ENCODE measurements at regions not wholly inside any gene's neighbourhood (a gene's known extent, or its start where the extent isn't known, plus 50 kb on each side); places are given as distances from the start of the nearest gene placed in this dataset.
"Not testable (repeated sequence)": the region's sequence is repeated elsewhere in the genome, so short reads cannot be mapped to it uniquely, and the experiment has no call there.

DNA sequence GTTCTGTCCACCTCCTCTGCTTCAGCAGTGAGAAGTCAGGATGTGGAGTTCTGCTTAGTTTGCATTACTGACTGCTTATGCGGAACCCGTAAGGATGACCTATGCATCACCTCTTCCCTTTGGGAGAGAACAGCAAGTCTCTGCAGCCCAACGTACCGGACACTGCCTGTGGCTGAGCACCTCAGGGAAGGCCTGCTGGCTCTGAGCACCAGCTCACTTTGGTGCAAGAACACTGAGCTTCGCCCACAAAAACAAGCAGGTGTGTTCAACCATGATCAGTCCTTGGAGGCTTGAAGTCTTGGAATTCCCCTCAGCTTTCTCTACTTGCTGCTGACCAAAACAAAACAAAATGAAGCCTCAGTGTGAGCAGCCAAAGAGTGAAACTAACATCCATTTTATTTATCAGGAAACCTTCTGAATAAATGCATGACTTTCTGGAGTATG, 52.7 kb upstream of the NCK2 start:
- DNase-seq (ENCODE audit: low read depth in 2 of 2): no peak

DNA sequence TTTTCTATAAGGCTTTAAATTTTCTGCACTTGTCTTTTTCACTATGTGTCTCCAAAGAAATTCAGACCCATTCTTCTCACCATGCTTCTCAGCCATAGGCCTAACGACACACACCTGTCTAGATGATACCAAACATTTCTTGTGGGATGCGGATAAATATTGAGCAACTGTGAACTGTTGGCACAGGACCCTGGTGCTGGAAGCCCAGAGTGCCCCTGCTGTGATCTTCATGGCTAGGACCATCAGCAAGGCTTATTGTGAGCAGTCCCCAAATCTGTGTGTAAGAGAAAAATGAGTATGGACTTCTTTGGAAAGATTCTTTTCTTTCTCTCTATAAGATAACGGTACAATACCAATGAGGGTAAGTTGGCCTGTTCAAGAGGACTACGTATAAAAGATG, 54.1 kb upstream of the NCK2 start:
- DNase-seq (ENCODE audit: low read depth in 2 of 2): no peak

DNA sequence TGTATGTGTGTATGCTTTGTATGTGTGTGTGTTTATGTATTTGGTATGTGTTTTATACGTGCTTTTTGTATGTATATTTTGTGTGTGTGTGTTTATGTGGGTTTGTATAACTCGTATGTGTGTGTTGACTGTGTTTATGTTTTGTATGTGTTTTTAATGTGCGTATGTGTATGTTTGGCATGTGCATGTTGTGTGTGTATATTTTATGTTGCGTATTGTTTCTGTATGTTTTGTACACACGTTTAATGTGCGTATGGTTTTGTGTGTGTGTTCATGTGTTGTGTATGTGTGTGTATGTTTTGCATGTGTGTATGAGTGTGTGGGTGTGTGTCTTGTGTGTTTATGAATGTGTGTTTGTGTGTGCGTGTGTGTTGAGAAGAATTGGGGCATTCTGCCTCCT, 55.2 kb upstream of the NCK2 start:
- DNase-seq (ENCODE audit: low read depth in 2 of 2): no peak

DNA sequence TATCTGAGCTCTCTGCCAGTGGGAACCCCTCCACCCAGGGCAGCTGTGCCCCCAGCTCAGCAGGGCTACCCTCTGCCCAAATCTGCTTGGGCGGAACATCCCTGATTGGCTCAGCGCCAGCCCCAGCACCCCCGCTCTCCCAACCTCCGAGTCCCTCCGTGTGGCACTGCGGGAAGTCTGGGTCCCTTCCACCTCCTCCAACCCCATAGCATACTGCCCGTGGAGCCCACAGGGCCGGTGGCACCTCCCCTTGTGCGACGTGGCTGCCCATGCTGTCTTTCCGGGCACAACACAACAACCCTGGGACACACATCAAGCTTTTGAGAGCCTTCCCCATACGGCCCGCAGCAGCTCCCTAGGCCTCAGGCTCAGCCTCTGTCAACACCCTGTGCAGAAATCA, 55.8 kb upstream of the NCK2 start:
- DNase-seq (ENCODE audit: low read depth in 2 of 2): no peak

DNA sequence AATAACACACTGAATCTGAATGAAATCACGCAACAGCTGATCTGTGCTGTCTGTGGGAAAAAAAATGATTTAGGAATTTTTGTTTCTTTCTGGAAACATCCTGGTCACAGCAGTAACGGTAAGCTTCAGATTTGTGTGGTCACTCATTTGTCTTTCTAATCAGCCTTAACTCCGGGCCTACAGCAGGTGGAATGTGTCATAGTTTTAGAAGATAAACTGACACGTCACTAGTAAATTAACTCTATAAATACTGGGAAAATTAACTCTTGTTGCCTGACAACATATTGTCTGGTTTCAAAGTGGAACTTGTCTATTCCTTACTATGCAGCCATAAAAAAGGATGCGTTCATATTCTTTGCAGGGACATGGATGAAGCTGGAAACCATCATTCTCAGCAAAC, 58.1 kb upstream of the NCK2 start:
- DNase-seq (ENCODE audit: low read depth in 2 of 2): no peak

DNA sequence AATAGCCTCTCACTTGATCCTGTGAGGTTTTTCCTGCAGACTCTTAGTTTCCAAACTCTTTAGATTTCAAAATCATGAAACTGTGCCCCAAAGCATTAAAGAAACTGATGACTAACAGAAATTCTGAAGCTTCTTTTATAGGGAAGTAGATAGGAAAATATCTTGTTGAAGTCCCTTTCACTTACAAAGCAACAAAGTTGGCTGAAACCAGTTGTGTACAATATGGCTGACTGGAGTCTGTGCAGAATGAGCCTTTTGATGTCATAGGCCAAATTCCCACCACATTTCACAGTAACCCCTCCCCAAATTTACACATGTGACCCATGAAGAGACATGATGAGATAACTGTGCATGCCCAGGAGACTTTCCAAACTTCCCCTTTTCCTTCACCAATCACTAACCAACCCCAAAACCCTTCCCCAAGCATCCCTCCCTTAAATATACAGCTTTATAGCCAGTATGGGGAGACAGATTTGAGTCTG, 61.7 kb upstream of the NCK2 start:
- DNase-seq (ENCODE audit: low read depth in 2 of 2): no peak

DNA sequence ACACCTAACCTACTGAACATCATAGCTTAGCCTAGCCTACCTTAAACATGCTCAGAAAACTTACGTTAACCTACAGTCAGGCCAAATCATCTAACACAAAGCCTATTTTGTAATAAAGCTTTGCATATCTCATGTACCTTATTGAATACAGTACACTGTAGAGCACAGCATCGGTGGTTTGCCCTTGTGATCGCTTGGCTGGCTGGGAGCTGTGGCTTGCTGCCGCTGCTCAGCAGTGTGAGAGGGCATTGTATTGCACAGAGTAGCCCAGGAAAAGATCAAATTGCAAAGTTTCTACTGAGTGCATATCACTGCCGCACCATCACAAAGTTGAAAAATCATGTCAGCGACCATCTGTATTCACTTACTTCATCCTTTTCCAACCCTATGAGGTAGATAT, 62.3 kb upstream of the NCK2 start:
- no peak for DNase-seq (ENCODE audit: low read depth in 2 of 2)

DNA sequence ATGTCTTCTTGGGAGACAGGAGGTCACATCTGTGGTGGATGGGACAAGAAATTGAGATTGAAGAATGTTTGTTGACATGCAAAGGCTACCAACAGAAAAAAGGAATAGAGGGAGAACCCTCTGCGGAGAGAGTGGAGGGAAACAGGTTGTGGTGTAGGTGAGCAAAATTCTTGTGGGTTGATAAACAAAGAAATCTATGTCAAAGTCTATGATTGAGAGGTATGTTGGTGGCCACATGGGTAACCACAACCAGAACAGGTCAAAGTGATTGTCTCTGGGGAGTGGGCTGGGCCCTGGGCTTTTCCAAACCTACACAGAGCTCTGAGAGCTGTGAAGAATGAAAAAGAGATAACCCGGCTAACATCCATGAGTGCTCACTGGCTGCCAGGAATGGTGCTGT, 62.8 kb upstream of the NCK2 start:
- DNase-seq (ENCODE audit: low read depth in 2 of 2): no peak

DNA sequence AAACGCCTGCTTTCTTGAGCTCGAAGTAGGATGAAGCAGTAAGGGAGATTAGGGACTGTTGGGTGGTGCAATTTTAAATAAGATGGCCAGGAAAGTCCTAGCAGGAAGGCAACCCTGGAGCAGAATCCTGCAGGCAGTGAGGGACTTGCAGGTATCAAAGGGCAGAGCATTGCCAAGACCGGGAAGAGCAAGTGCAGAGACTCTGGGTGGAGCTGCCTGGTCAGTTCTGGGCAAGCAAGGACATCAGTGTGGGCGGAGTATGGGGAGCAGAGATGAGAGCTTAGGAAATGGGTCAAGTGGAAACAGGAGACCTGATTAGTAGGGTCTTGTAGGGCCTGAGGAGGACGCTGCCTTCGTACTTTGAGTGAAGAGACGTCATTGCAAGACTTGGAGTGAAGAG, 64.4 kb upstream of the NCK2 start:
- DNase-seq (ENCODE audit: low read depth in 2 of 2): no peak

DNA sequence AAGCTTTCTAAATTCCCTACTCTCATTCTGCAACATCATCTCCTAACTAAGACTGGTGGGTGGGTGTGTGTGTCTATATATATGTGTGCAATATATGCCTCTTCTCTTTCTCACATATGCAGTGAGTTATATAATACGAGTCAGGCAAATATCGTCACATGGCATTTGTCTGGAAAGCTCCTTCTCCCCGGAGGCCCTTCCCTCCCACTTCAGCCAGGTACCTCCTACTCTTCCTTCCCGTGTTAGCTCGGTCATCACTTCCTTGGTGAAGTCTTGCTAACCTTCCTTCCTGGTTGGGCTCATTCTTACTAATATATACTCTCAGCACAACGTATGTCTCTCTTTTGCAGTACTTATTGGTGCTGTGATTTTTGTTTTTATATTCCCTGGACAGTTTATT, 66.4 kb upstream of the NCK2 start:
- DNase-seq (ENCODE audit: low read depth in 2 of 2): no peak

DNA sequence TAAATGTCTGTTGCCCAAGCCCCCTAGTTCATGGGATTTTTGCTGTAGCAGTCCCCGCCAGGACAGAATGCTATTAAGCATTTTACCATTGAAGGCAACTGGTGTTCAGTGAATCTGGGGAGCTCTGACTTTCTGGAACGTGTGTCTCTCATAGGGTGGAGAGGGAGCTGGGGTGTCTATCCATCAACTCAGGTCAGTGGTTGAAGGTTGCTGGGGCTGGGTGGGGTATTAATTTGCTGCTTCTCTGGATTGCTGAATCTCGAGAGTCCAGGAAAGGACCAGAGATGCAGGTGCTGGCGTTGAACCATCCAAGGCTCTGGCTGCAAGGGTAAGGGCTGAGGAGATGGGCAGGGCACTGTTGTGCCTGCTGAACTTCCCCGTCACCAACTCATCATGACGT, 66.8 kb upstream of the NCK2 start:
- DNase-seq (ENCODE audit: low read depth in 2 of 2): no peak

DNA sequence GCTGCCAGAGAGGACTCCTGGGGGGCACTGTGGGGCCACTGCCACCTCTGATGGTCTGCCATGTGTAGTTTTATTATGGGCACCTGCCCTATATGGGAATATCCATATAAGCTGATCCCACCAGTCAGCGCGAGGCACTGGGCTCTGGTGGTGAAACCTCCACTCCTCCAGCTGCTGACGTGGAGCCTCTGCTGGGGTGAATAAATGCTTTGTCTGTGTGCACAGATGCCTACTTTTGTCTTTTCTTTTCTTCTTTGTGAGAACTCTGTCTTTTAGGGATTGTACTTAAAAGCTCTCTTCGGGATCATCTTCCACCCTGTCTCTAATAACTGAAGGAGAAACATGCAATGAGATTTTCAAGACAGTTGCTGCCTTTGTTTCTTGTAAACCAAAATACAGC, 68.9 kb upstream of the NCK2 start:
- DNase-seq (ENCODE audit: low read depth in 2 of 2): no peak

DNA sequence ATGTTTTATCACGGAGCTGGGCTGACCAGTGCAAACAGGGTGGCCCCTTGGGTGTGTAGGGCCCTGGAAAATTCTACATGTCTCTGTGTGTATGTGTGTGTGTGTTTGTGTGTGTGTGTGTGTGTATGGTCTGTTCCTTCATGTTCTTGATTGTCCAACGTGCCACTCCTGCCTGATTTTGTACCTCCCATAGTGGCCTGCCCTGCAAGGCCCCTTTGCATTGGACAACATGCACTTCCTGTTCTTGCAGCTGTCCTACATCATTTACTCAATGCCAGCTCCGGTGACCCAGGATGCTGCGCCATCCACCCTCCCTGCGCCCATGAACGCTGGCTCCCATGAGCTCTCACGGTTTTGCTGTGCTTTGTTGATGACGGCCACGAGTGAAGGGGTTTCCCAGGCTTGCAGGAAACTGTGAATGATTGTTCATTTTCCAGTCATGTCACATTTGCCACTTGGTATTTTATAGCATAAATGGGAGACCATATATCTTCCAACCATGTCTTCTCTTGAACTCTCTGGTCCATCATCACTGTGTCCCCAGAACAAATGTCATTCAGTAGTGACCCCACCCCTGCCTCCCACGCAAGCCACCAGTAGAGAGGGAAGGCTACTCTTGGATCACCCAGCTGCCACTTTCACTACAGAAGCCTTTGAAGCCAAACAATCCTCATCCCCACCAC, 69.7 kb upstream of the NCK2 start:
- peak; percentile 24 to 39 for DNase-seq (ENCODE audit: low read depth in 2 of 2)

DNA sequence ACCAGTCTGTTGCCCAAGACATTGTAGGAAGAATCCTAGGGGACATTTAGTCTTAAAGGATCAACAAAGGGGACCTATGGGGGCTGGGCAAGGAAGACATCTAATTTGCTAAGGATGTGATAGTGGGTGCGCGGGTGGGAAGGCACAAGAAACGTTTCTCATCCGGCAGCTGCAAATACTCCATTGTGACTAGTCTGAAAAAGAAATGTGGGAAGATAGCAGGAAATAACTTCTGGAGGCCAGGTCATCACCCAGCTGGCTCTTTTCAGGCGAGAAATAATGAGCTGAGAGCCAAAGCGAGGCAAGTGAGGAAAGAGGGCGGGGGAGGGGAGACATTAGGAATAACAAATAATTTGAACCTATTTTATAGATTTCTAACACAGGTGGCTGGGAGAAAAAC, 70.3 kb upstream of the NCK2 start:
- DNase-seq (ENCODE audit: low read depth in 2 of 2): no peak

DNA sequence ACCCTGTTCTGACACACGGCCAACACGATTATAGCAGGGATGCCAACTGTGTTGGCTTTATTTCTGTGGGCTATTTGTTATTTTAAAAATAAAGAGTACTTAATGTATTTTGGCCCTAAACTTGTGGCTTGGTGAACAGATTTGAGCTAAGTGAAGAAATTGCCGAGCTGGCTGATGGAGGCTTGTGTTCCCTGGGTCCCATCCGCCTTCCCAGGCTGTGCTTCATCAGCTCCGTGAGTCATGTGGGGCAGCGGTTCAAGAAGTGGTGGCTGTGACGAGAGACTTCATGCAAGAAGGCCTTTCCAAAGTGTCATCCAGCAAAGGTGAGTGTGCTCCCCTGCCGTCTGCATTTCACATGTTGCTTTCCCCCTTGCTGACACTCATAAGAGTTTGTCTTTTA, 73.6 kb upstream of the NCK2 start:
- DNase-seq (ENCODE audit: low read depth in 2 of 2): no peak

DNA sequence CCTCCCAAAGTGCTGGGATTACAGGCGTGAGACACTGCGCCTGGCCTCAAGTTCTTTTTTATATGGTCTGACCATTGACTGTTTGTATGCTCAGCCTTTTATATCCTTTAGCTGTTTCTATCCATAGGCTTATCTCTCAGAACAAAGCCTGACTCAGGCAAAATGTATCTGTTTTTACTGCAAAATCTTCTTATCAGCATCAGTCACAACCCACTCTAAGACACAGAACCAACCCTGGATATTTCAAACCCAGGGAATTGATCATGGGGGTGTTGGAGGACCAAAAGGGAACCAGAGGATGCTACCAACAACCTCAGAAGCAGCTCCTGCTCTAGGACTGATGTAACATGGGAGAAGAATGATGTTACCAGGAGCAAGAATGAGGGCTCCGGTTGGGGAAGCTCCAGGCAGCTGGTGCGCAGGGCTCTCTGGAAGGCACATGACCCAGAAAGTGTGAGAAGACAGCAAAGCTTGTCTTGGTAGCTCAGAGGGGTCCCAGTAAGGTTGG, 75.3 kb upstream of the NCK2 start:
- DNase-seq (ENCODE audit: low read depth in 2 of 2): no peak

DNA sequence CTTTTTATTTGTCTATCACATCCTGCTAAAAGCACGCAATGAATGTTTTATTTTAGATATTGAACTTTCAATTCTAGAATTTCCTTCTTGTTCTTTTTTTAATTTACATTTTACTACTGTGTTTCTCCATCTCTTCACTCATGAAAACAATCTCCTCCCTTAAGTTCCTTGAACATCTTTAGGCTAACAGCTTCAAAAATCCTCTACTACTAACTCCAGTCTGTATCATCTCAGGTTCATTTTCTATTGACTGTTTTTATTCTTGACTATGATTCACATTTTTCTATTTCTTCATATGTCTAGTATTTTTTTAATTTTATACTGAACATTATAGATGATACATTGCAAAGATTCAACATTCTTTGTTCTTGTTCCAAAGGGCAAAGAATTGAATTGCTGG, 79.2 kb upstream of the NCK2 start:
- DNase-seq (ENCODE audit: low read depth in 2 of 2): no peak

DNA sequence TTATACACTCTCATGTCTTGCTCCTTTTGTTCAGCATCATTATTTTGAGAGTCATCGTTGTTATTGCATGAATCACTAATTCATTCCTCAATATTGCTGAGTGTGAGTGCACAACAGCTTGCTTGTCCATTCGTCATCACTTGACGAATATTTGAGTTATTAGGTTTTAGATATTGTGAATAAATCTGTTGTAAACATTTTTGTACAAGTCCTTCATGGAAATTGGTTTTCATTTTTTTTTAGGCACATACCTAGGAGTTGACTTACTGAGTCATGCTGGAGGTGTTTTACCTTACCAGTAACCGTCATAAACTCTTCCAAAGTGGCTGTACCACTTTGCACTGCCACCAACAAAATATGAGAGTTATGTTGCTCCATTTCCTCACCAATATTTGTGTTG, 84.2 kb upstream of the NCK2 start:
- DNase-seq (ENCODE audit: low read depth in 2 of 2): no peak

DNA sequence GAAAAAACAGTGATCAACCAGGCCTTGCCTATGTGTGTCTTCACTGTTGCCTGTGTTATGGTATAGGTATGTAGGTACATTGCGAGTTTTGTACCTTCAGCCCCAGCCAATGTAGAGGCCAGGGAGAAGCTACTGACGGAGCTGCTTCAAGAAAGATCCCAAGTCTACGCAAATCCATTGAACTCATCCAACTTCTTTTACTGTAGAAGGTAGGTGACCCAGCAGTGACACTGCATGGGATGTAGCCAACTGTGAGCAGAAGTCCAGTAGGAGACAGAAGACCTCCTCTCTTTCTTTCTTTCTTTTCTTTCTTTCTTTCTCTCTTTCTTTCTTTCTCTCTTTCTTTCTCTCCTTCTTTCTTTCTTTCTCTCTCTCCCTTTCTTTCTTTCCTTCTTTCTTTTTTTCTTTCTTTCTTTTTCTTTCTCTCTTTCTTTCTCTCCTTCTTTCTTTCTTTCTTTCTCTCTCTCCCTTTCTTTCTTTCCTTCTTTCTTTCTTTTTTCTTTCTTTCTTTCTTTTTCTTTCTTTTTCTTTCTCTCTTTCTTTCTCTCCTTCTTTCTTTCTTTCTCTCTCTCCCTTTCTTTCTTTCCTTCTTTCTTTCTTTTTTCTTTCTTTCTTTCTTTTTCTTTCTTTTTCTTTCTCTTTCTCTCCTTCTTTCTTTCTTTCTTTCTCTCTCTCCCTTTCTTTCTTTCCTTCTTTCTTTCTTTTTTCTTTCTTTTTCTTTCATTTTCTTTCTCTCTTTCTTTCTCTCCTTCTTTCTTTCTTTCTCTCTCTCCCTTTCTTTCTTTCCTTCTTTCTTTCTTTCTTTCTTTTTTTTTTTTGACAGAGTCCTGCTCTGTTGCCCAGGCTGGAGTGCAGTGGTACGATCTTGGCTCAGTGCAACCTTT, 88.7 kb upstream of the NCK2 start:
- not testable (repeated sequence) for DNase-seq (ENCODE audit: low read depth in 2 of 2)

DNA sequence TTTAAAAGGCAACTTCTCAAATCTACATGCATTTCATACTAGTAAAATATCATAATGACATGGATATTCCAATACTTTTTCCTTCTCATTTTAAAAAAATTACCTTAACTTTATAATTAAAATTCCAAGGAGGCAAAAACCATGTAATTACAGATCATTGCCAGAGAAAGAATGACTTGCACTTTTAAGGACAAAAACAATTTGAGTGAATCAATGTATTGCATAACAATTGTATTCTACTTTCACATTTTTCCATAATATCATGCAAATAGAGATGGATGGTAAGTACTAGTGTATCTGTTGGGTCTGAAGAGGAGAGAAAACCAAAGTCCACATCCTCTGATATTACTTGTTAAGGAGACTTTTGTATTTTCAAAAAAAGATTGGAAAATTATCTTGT, 89.5 kb upstream of the NCK2 start:
- no peak for DNase-seq (ENCODE audit: low read depth in 2 of 2)

DNA sequence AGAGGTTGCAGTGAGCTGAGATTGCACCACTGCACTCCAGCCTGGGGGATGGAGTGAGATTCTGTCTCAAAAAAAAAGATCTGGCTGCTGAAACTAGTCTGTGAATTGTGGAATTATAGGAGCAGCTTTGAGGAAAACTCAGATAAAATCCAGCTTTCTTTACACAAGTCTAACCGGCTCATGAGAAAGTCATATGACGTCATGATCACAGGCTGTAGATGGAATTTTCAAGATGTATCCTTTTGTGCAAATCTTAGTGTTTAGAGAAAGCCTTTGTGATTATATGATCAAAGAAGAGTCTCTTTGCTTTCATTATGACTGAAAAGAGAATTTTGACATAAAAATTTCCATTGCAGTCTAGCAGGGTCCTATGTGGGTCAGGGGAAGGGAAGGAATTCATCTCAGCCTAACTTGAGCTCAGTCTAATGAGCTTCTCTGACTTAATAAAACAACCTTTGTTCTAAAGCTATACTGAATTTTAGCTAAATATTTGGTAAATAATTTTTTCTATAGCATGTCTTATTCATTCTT, 90.2 kb upstream of the NCK2 start:
- DNase-seq (ENCODE audit: low read depth in 2 of 2): no peak

DNA sequence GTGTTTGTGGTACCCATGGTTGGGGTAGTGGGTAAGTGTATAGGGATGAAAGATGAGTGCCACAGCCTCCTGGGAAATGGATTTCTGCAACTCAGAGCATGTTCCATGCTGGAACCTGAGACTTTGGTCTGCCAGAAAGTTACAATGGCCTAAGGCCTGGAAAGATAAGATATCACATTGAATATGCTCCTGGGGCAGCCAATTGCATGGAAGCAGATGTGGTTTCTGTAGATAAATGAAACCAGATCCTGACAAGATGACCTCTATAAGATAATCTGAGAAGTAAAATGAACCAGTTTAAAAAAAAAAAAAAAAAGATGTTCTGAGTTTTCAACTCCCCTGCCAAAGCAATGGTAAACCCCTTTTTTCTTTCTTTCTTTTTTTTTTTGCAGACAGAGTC, 91.4 kb upstream of the NCK2 start:
- DNase-seq (ENCODE audit: low read depth in 2 of 2): no peak
